Suprapubic skin (tissue), 4 donors: ENCODE measurements at regions not wholly inside any gene's neighbourhood (a gene's known extent, or its start where the extent isn't known, plus 50 kb on each side); places are given as distances from the start of the nearest gene placed in this dataset.

Experiments used
- DNase-seq, 2 donors: peaks; one replicate each; pipeline ENCODE4 v3.0.0-alpha.2; 2019; ENCODE audit warnings: low spot score in 2 of 2
- H3K27ac ChIP-seq: fragments of 200-600 bp; sonication (generic); one replicate; pipeline ENCODE4 v1.5.1; 2019
- H3K27me3 ChIP-seq: fragments of 200-600 bp; sonication (generic); one replicate; pipeline ENCODE4 v1.5.1; 2019
- H3K36me3 ChIP-seq: fragments of 200-600 bp; sonication (generic); one replicate; pipeline ENCODE4 v1.5.1; 2019
- H3K4me1 ChIP-seq: fragments of 200-600 bp; sonication (generic); one replicate; pipeline ENCODE4 v1.5.1; 2019
- H3K4me3 ChIP-seq: fragments of 200-600 bp; sonication (generic); one replicate; pipeline ENCODE4 v1.5.1; 2019; ENCODE audit warnings: mild to moderate bottlenecking
- H3K9me3 ChIP-seq: fragments of 200-600 bp; sonication (generic); one replicate; pipeline ENCODE4 v1.5.1; 2019
- CTCF ChIP-seq, 2 donors: fragments of 200-600 bp in 1 of 2; fragments of 450-650 bp in 1 of 2; sonication (generic) in 1 of 2; IDR thresholded peaks; one replicate each; pipeline ENCODE4 v1.5.1; 2016 to 2019; ENCODE audit warnings: antibody characterized with exemption in 2 of 2, mild to moderate bottlenecking in 1 of 2, moderate library complexity in 1 of 2
- EP300 ChIP-seq: sonication (generic); formaldehyde crosslinking; IDR thresholded peaks from one replicate; pipeline ENCODE4 v1.6.1; 2017; ENCODE audit warnings: antibody characterized with exemption
- POLR2A ChIP-seq, 2 donors: fragments of 450-650 bp; IDR thresholded peaks; one replicate each; pipeline ENCODE4 v1.6.1; 2017; ENCODE audit warnings: antibody characterized with exemption in 2 of 2, mild to moderate bottlenecking in 2 of 2, moderate library complexity in 2 of 2
- POLR2AphosphoS5 ChIP-seq, 3 donors: sonication (generic); formaldehyde crosslinking; IDR thresholded peaks; one replicate each; pipeline ENCODE4 v1.6.1; 2017; ENCODE audit warnings: antibody characterized with exemption in 3 of 3
- WGBS: methylation state at CpG from one replicate; pipeline ENCODE4 v1.1.5; 2018; 5-methylcytosine and 5-hydroxymethylcytosine counted together

GRCh38 chr20:47863981-47864380, 78.7 kb upstream of the SULF2 start:
- WGBS, result 62% methylated on average over 2 of the region's 2 CpGs
- H3K4me3 ChIP-seq, result no peak overlapping the region
- no peak overlapping the region for H3K27ac ChIP-seq
- no peaks in the 10 kb centered on the region for H3K9me3 ChIP-seq
- TF ChIP-seq POLR2A (IDR thresholded peaks at IDR 0.05) (no peak), CTCF (IDR thresholded peaks at IDR 0.05) (no peak)
- no peak for DNase-seq
- H3K4me1 ChIP-seq, result no peaks in the 10 kb centered on the region
- no peaks in the 10 kb centered on the region for H3K36me3 ChIP-seq
- H3K27me3 ChIP-seq, result peaks cover 11% of the 10 kb centered on the region

GRCh38 chr20:47863315-47863965, 78.2 kb upstream of the SULF2 start:
- Histone ChIP-seq H3K36me3 (no peaks in the 10 kb centered on the region), H3K4me1 (no peaks in the 10 kb centered on the region), H3K9me3 (no peaks in the 10 kb centered on the region), H3K27me3 (peaks cover 11% of the 10 kb centered on the region), H3K27ac (no peak overlapping the region), H3K4me3 (no peak overlapping the region)
- TF ChIP-seq POLR2AphosphoS5 (IDR thresholded peaks at IDR 0.05) (no peak), EP300 (no peak), POLR2A (IDR thresholded peaks at IDR 0.05) (no peak), CTCF (IDR thresholded peaks at IDR 0.05) (no peak)
- WGBS, result 79% methylated on average over 3 of the region's 3 CpGs
- DNase-seq, result no peak

- DNase-seq, result no peak
- TF ChIP-seq EP300 (no peak), CTCF (IDR thresholded peaks at IDR 0.05) (no peak), POLR2A (IDR thresholded peaks at IDR 0.05) (no peak), POLR2AphosphoS5 (IDR thresholded peaks at IDR 0.05) (no peak)
- H3K36me3 ChIP-seq, result no peaks in the 10 kb centered on the region
- WGBS, result 87% methylated on average over 4 of the region's 4 CpGs
- H3K4me3 ChIP-seq, result no peak overlapping the region
- H3K27me3 ChIP-seq, result peaks cover 7% of the 10 kb centered on the region
- no peak overlapping the region for H3K27ac ChIP-seq
- H3K4me1 ChIP-seq, result peaks cover 5% of the 10 kb centered on the region
- no peaks in the 10 kb centered on the region for H3K9me3 ChIP-seq
Measured at GRCh38 chr20:47862574-47863240, 77.4 kb upstream of the SULF2 start.

- Histone ChIP-seq H3K27me3 (no peaks in the 10 kb centered on the region), H3K36me3 (no peaks in the 10 kb centered on the region), H3K27ac (no peak overlapping the region), H3K9me3 (no peaks in the 10 kb centered on the region), H3K4me1 (peaks cover 12% of the 10 kb centered on the region), H3K4me3 (no peak overlapping the region)
- WGBS, result 83% methylated on average over 5 of the region's 5 CpGs
- DNase-seq, result no peak
- TF ChIP-seq POLR2AphosphoS5 (IDR thresholded peaks at IDR 0.05) (no peak), CTCF (IDR thresholded peaks at IDR 0.05) (no peak), POLR2A (IDR thresholded peaks at IDR 0.05) (no peak), EP300 (no peak)
Measured at GRCh38 chr20:47861116-47861515, 75.8 kb upstream of the SULF2 start.

DNA sequence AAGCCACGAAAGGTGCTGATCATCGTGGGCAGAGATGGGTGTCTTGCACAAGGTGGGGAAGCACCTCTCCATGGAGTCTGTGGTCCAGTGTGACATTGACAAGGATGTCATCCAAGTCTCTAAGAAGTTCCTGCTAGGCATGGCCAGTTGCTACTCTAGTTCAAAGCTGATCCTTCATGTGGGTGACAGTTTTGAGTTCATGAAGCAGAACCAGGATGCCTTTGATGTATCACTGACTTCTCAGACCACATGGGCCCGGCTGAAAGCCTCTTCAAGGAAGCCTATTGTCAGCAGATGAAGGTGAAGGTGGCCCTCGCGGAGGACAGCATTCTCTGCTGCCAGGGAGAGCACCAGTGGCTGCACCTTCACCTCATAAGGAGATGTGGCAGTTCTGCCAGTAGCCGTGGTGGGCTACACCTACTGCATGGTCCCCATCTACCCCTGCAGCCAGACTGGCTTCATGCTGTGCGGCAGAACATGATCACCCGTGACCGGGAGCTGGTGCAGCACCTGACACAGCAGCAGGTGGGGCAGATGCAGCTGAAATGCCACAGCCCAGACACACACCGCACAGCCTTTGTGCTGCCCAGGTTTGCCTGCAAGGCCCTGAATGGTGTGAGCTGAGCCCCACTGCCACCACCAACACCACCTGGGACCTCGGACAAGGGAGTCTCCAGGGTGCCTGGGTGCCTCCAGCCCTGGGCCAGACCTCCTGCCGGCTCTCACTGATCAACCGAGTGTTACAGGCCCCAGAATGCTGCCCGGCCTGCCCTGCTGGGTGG, 75.0 kb upstream of the SULF2 start:
- Histone ChIP-seq H3K27me3 (no peaks in the 10 kb centered on the region), H3K36me3 (no peaks in the 10 kb centered on the region), H3K4me1 (peaks cover 12% of the 10 kb centered on the region), H3K27ac (no peak overlapping the region), H3K9me3 (no peaks in the 10 kb centered on the region), H3K4me3 (no peak overlapping the region)
- DNase-seq, result no peak
- no peak for TF ChIP-seq CTCF (IDR thresholded peaks at IDR 0.05)
- no peak for TF ChIP-seq POLR2AphosphoS5 (IDR thresholded peaks at IDR 0.05)
- TF ChIP-seq POLR2A (IDR thresholded peaks at IDR 0.05), result no peak
- TF ChIP-seq EP300, result no peak
- 84% methylated on average over 7 of the region's 14 CpGs for WGBS
